NAMALWA (cell line): ENCODE measurements at regions not wholly inside any gene's neighbourhood (a gene's known extent, or its start where the extent isn't known, plus 50 kb on each side); places are given as distances from the start of the nearest gene placed in this dataset.
"Not testable (repeated sequence)": the region's sequence is repeated elsewhere in the genome, so short reads cannot be mapped to it uniquely, and the experiment has no call there.

Experiments
- DNase-seq: peaks from one replicate; pipeline ENCODE4 v3.0.0-alpha.2; 2015; ENCODE audit warnings: low spot score

DNA sequence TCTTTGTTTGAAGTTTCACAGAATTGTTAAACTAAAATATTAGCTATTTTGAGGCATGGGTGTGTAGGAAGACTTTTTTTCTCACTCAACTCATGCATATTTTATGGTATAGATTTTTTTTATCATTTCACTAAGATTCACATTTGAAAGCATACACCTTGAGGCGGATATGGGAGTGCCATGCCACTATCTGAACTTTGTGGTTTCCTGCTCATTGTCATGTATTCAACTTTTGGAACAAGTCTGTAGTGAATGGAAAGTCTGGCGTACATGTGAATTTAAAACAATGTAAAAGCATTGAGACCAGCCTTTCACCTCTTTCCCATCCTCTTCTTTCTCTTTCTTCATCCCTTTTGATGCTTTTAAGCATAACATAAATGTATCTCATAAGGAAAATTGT is 147.9 kb downstream of the TPBG start:
- no peak for DNase-seq

DNA sequence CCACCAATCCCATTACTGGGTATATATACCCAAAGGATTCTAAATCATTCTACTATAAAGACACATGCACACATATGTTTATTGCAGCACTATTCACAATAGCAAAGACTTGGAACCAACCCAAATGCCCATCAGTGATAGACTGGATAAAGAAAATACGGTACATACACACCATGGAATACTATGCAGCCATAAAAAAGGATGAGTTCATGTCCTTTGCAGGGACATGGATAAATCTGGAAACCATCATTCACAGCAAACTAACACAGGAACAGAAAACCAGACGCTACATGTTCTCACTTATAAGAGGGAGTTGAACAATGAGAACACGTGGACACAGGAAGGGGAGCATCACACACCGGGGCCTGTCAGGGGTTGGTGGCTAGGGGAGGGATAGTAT is 154.3 kb downstream of the TPBG start:
- DNase-seq: not testable (repeated sequence)

- DNase-seq: no peak
Measured at GRCh38 chr6:82521369-82521768, 157.8 kb downstream of the TPBG start.

GRCh38 chr6:82521861-82522260 is 158.2 kb downstream of the TPBG start:
- no peak for DNase-seq

DNA sequence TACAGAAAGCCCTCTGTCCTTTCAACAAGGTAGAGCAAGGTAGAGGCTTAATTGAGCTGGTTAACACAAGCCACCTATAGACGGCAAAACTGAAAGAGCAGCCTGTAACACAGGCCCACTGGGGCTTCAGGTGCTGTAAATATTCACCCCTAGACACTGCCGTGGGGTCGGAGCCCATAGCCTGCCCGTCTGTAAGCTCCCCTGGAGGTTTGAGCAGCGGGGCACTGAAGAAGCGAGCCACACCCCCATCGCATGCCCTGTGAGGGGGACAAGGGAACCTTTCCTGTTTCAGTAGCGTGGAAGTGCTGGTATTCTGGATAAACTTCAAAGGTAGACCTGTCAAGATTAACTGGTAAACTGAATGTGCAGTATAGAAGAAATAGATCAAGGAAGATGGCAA is 160.4 kb downstream of the TPBG start:
- no peak for DNase-seq

GRCh38 chr6:82525775-82526495 is 162.3 kb downstream of the TPBG start:
- DNase-seq: no peak

- not testable (repeated sequence) for DNase-seq
Measured at GRCh38 chr6:82529960-82530460, 166.4 kb downstream of the TPBG start.

- no peak for DNase-seq
Measured at GRCh38 chr6:82534876-82535275, 171.3 kb downstream of the TPBG start.

DNA sequence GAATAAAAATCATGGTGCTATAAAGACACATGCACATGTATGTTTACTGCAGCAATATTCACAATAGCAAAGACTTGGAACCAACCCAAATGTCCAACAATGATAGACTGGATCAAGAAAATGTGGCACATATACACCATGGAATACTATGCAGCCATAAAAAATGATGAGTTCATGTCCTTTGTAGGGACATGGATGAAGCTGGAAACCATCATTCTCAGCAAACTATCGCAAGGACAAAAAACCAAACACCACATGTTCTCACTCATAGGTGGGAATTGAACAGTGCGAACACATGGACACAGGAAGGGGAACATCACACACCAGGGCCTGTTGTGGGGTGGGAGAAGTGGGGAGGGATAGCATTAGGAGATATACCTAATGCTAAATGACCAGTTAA is 185.9 kb downstream of the TPBG start:
- not testable (repeated sequence) for DNase-seq

DNA sequence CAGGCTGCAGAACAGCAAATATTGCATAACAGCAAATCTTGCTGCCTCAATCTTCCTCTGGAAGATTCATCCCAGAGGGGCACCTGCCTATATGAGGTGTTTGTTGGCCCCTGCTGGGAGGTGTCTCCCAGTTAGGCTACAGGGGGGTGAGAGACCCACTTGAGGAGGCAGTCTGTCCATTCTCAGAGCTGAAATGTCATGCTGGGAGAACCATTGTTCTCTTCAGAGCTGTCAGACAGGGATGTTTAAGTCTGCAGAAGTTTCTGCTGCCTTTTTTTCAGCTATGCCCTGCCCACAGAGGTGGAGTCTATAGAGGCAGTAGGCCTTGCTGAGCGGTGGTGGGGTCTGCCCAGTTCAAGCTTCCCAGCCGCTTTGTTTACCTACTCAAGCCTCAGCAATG is 187.7 kb downstream of the TPBG start:
- not testable (repeated sequence) for DNase-seq

DNA sequence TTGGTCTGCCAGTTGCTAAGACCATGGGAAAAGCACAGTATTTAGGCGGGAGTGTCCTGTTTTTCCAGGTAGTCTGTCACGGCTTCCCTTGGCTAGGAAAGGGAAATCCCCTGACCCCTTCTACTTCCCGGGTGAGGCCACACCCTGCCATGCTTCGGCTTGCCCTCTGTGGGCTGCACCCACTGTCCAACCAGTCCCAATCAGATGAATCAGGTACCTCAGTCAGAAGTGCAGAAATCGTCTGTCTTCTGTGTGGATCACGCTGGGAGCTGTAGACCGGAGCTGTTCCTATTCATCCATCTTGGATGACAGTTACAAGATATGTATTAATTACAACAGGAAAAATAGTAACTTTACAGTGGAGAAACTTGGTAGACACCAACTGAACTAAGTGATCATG is 188.2 kb downstream of the TPBG start:
- DNase-seq: no peak

GRCh38 chr6:82553863-82554531 is 190.4 kb downstream of the TPBG start:
- DNase-seq: no peak

DNA sequence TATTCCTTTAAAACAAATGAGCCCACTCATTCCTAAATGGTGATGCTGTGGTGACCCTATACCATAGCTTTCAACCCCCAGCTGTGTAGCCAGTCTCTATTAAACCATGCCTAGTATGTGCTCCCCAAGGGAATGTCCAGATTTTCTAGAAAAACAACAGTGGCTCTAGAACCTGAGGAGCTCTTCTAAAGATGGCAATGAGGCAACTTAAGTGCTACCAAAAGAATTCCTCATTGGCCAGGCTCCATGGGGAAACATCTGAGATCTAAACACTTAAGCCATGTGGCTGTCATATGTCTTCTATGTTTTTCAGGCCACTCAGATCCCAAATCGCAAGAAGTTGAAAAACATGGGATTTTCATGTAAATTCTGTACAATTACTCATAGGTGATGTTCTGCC is 191.0 kb downstream of the TPBG start:
- no peak for DNase-seq

- no peak for DNase-seq
Measured at GRCh38 chr6:82555801-82556200, 192.2 kb downstream of the TPBG start.

GRCh38 chr6:82558531-82558930 is 194.9 kb downstream of the TPBG start:
- not testable (repeated sequence) for DNase-seq

DNA sequence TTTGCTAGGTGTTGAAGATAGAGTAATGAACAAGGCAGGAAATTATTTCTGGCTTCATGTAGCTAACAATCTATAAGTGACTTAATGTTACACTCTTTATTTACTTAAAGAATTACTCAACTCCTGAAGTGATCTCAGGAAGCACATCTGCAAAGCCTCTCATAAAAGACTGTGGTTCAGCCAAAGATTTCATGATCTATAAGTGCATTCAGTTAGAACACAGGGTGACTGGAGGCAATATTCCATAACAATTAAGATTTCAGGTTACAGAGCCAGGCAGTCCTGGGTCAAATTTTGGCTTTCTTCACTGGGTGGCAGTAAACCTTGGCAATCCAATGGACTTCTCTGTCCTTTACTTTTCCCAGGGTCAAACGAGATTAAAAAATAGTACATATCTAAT is 204.0 kb downstream of the TPBG start:
- DNase-seq: no peak

DNA sequence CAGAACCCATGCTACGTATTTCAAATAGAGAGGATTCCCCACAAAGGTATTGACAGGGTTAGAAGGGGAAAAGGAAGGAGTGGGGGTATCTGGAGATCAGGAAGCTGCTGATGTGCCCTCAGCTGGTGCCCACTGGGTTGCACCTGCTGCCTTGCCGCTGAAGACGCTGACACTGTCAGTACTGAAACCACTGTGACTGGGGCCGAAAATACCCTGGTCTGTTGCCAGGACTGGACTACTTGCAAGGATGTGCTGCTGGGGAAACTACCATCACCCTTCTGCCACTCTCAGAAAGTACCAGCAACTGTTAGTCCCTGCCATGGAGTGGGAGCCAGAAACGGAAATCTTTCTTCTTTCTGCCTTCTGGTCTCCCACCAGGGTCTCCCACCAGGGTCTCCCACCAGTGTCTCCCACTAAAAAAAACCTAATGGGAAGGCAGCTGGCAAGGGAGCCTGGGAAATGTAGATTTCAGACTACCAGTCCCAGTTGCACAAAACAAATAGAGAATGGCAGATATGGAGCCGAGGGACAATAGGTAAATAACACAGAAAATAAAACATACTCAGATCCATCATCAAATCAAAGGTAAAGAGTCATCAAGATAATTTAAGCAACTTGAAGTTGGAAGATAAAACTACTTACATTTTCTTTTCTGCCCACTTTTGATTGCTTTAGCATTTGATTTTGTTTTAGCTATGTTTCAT is 204.8 kb downstream of the TPBG start:
- DNase-seq: no peak

DNA sequence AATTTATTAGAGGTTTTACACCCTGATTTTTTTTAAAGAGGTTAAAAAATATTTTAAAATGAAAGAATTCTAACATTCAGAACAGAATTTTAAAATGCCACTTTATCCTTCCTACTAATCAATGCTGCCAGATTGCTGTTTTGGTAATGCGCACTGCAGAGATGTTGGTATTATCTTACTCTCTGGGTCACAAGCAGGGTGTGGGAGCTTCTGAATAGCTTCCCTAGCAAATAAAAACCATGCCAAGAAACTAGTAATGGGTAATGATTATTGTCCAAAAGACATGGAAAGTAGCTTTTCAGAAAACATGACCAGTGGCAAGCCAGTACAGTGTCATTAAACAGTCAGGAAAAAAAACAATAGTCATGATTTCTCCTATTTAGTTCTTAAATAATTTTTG is 205.4 kb downstream of the TPBG start:
- no peak for DNase-seq

- DNase-seq: no peak
Measured at GRCh38 chr6:82570083-82570482, 206.5 kb downstream of the TPBG start.

- DNase-seq: no peak
Measured at GRCh38 chr6:82571455-82571854, 207.8 kb downstream of the TPBG start.

- no peak for DNase-seq
Measured at GRCh38 chr6:82573254-82573972, 209.8 kb downstream of the TPBG start.

- DNase-seq: no peak
Measured at GRCh38 chr6:82576284-82576683, 212.7 kb downstream of the TPBG start.
